A673 (cell line): ENCODE measurements at regions not wholly inside any gene's neighbourhood (a gene's known extent, or its start where the extent isn't known, plus 50 kb on each side); places are given as distances from the start of the nearest gene placed in this dataset.

Experiments
- BruUV-seq: library from RNA; stranded (reverse); fragments of 400-500 nt; replicated peaks from 2 replicates; lab custom pipeline; 2021; lab: Mats Ljungman, UMichigan
- CTCF ChIA-PET: fragments of 300-600 bp; sonication (Branson Sonifier 250); formaldehyde crosslinking; loops from one replicate; lab custom pipeline; 2022; ENCODE audit warnings: antibody characterized with exemption; lab: Charles Lee
- POLR2A ChIA-PET: fragments of 300-600 bp; sonication (Branson Sonifier 250); formaldehyde crosslinking; loops from one replicate; lab custom pipeline; 2022; ENCODE audit warnings: antibody characterized with exemption; ENCODE audit not compliant: low non-redundant PET; lab: Charles Lee
- DNase-seq: peaks from one replicate; pipeline ENCODE4 v3.0.0-alpha.2; 2015; ENCODE audit warnings: low spot score
- H3K27ac ChIP-seq: fragments of 200-600 bp; sonication (generic); 2 replicates; pipeline ENCODE4 v1.5.1; 2016; ENCODE audit warnings: mixed run types, low read depth, mild to moderate bottlenecking, mixed read lengths, antibody characterized with exemption, low read length; ENCODE audit not compliant: poor library complexity, severe bottlenecking
- H3K27me3 ChIP-seq: fragments of 200-600 bp; sonication (generic); replicated peaks from 2 replicates; pipeline ENCODE4 v1.6.1; 2017; ENCODE audit warnings: mixed run types, low read depth, mild to moderate bottlenecking, mixed read lengths, antibody characterized with exemption, low read length; ENCODE audit not compliant: insufficient read depth, poor library complexity
- H3K36me3 ChIP-seq: fragments of 200-600 bp; sonication (generic); 2 replicates; pipeline ENCODE4 v1.6.1; 2016; ENCODE audit warnings: mixed run types, mild to moderate bottlenecking, mixed read lengths, antibody characterized with exemption, low read length; ENCODE audit not compliant: insufficient read depth, poor library complexity, severe bottlenecking
- H3K4me1 ChIP-seq: fragments of 200-600 bp; sonication (generic); 2 replicates; pipeline ENCODE4 v1.6.1; 2017; ENCODE audit warnings: mixed run types, mild to moderate bottlenecking, mixed read lengths, antibody characterized with exemption, low read length; ENCODE audit not compliant: insufficient read depth, poor library complexity, severe bottlenecking
- H3K4me3 ChIP-seq: fragments of 200-600 bp; sonication (generic); 2 replicates; pipeline ENCODE4 v1.5.1; 2016; ENCODE audit warnings: low read depth, mixed run types, mild to moderate bottlenecking, mixed read lengths, low read length; ENCODE audit not compliant: poor library complexity, severe bottlenecking
- H3K9me3 ChIP-seq: fragments of 200-600 bp; sonication (generic); 2 replicates; pipeline ENCODE4 v1.6.1; 2016; ENCODE audit warnings: mixed run types, low read depth, mild to moderate bottlenecking, mixed read lengths, antibody characterized with exemption, low read length; ENCODE audit not compliant: poor library complexity, severe bottlenecking
- CTCF ChIP-seq: fragments of 300-800, 200-600 bp; sonication (generic); conservative IDR thresholded peaks from 2 replicates; pipeline ENCODE4 v1.5.1; 2017; ENCODE audit warnings: low read depth, mild to moderate bottlenecking, antibody characterized with exemption, low read length, moderate library complexity, mixed read lengths
- EZH2 ChIP-seq: fragments of 200-600 bp; sonication (generic); IDR thresholded peaks from 2 replicates; pipeline ENCODE4 v1.6.1; 2017; ENCODE audit warnings: borderline replicate concordance, low read depth, mild to moderate bottlenecking, mixed read lengths, antibody characterized with exemption, low read length; ENCODE audit not compliant: poor library complexity, severe bottlenecking
- intact Hi-C: fragments of 100-400 bp; cut with micrococcal nuclease; formaldehyde crosslinking; loops from one replicate; pipeline ENCODE4 v1.10.0; 2022; ENCODE audit not compliant: unreplicated experiment

- Histone ChIP-seq H3K36me3 (no peaks in the 10 kb centered on the region), H3K27me3 (no peaks in the 10 kb centered on the region), H3K4me3 (no peak overlapping the region), H3K4me1 (no peaks in the 10 kb centered on the region), H3K27ac (no peak overlapping the region), H3K9me3 (no peaks in the 10 kb centered on the region)
- DNase-seq, result no peak
- intact Hi-C loops, result no loop called here
- ChIA-PET POLR2A (no interaction called here), CTCF (no interaction called here)
- TF ChIP-seq CTCF (no peak), EZH2 (no peak)
- BruUV-seq, result no TSS peak
These were observed 193.9 kb downstream of the FIGN start for GRCh38 chr2:163541943-163542342.

GRCh38 chr2:163541495-163541894, 194.3 kb downstream of the FIGN start:
- no peaks in the 10 kb centered on the region for H3K9me3 ChIP-seq
- CTCF ChIA-PET, result no interaction called here

GRCh38 chr2:163528640-163529217, 207.1 kb downstream of the FIGN start:
- ChIA-PET POLR2A (no interaction called here), CTCF (no interaction called here)
- Histone ChIP-seq H3K27me3 (no peaks in the 10 kb centered on the region), H3K27ac (no peak overlapping the region), H3K4me1 (no peaks in the 10 kb centered on the region), H3K4me3 (no peak overlapping the region), H3K9me3 (peaks cover 2% of the 10 kb centered on the region), H3K36me3 (no peaks in the 10 kb centered on the region)
- intact Hi-C loops, result no loop called here
- DNase-seq, result no peak
- BruUV-seq, result no TSS peak
- TF ChIP-seq CTCF (no peak), EZH2 (no peak)

More at GRCh38 chr2:163541495-163541894, 194.3 kb downstream of the FIGN start:
- TF ChIP-seq CTCF (no peak), EZH2 (no peak)
- POLR2A ChIA-PET, result no interaction called here
- no peak for DNase-seq
- intact Hi-C loops, result no loop called here
- H3K4me1 ChIP-seq, result no peaks in the 10 kb centered on the region
- H3K27ac ChIP-seq, result no peak overlapping the region
- no TSS peak for BruUV-seq
- no peaks in the 10 kb centered on the region for H3K27me3 ChIP-seq
- no peak overlapping the region for H3K4me3 ChIP-seq
- H3K36me3 ChIP-seq, result no peaks in the 10 kb centered on the region
